HUES48 (cell line): ENCODE measurements at regions not wholly inside any gene's neighbourhood (a gene's known extent, or its start where the extent isn't known, plus 50 kb on each side); places are given as distances from the start of the nearest gene placed in this dataset.
"Not testable (repeated sequence)": the region's sequence is repeated elsewhere in the genome, so short reads cannot be mapped to it uniquely, and the experiment has no call there.

ENCODE experiments used
- H3K27ac ChIP-seq: one replicate; pipeline ENCODE4 v1.7.0; 2013; ENCODE audit warnings: low read depth, low read length, inconsistent platforms
- H3K27me3 ChIP-seq: 2 replicates; pipeline ENCODE4 v1.6.1; 2013; ENCODE audit warnings: mild to moderate bottlenecking, low read length; ENCODE audit not compliant: control insufficient read depth, insufficient read depth
- H3K36me3 ChIP-seq: 2 replicates; pipeline ENCODE4 v1.6.1; 2013; ENCODE audit warnings: low read length; ENCODE audit not compliant: control insufficient read depth, insufficient read depth
- H3K4me1 ChIP-seq: 2 replicates; pipeline ENCODE4 v1.6.1; 2013; ENCODE audit warnings: mild to moderate bottlenecking, low read length; ENCODE audit not compliant: control insufficient read depth, insufficient read depth
- H3K4me3 ChIP-seq: 2 replicates; pipeline ENCODE4 v1.5.1; 2013; ENCODE audit warnings: mild to moderate bottlenecking, low read depth, low read length
- H3K9ac ChIP-seq: 2 replicates; pipeline ENCODE4 v1.6.1; 2013; ENCODE audit warnings: mild to moderate bottlenecking, low read depth, low read length, moderate library complexity
- H3K9me3 ChIP-seq: 2 replicates; pipeline ENCODE4 v1.6.1; 2013; ENCODE audit warnings: low read length; ENCODE audit not compliant: control insufficient read depth, insufficient read depth

DNA sequence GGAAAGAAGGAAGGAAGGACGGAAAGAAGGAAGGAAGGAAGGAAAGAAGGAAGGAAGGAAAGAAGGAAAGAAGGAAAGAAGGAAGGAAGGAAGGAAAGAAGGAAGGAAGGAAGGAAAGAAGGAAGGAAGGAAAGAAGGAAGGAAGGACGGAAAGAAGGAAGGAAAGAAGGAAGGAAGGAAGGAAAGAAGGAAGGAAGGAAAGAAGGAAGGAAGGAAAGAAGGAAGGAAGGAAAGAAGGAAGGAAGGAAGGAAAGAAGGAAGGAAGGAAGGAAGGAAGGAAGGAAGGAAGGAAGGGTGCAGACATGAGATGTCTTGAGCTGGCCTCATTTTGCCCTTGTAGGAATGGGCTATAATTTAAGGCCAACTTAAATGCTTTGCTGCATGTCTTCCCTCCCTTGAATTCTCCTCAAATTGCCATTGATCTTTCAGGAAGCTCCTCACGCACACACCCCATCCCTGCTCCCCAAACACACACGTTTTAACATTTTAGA is 172.1 kb upstream of the NOX3 start:
- not testable (repeated sequence) for H3K9me3 ChIP-seq, H3K4me3 ChIP-seq, H3K9ac ChIP-seq, H3K27ac ChIP-seq, H3K27me3 ChIP-seq, H3K36me3 ChIP-seq
- H3K4me1 ChIP-seq, result peaks cover 17% of the 10 kb centered on the region

DNA sequence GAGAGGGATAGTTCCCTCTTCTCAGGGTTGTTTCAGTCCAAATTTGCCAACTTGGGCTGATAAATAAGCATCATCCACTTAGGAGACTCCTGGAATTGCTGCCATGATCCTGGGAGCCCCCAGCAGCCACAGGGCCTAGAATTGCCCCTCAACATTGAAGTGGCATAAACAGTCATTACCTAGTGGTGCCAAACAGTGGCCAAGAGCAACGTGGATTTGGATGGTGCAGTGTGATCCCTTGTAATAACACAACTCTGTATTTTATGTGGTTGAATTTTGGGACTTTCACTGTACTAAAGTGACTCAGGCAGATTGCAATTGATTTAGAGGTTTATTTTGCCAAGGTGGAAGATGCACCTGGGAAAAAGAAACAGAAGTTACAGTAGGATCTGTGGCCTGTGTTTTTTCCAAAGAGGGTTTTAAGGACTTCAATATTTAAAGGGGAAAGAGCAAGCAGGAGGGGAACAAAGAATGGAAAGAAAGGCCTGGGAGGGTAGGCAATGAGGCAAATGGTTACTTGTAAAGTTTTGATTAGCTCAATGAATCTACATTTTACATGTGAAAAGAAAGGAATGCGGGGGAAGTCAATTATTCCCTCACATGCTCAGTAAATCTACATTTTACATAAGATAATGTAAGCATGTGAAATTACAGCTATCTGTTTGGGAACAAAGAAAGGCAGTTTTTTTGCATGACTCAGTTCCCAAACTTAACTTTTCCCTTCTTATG is 168.0 kb upstream of the NOX3 start:
- Histone ChIP-seq H3K9ac (peak overlapping the region; percentile 74), H3K4me3 (peak overlapping the region; percentile 29; the same call in 1 of the 2 replicates), H3K27ac (peak overlapping the region; percentile 95)

DNA sequence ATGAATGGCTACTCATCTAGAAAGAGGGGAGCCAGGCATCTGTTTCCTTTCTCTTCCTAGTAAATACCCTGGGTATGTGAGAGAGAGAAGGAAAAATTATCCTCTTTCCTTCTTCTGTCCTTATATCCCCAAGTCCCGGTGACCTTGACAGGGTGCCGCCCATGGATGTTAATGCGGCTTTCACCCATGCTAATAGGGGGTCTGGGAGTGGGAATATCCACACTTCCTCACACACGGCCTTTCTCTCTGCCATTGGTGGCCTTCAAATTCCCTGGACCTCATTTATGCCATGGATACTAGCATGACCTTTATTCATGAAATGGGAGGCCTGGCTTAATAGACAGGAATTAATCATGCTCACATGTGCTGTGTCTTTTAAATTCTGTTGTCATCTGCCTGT is 159.0 kb upstream of the NOX3 start:
- Histone ChIP-seq H3K27me3 (no peaks in the 10 kb centered on the region), H3K9ac (no peak overlapping the region), H3K36me3 (no peaks in the 10 kb centered on the region), H3K4me1 (no peaks in the 10 kb centered on the region), H3K4me3 (no peak overlapping the region), H3K9me3 (peaks cover 69% of the 10 kb centered on the region), H3K27ac (no peak overlapping the region)

More for the DNA sequence above, 168.0 kb upstream of the NOX3 start:
- Histone ChIP-seq H3K9me3 (no peaks in the 10 kb centered on the region), H3K4me1 (peaks cover 23% of the 10 kb centered on the region), H3K27me3 (no peaks in the 10 kb centered on the region), H3K36me3 (no peaks in the 10 kb centered on the region)

DNA sequence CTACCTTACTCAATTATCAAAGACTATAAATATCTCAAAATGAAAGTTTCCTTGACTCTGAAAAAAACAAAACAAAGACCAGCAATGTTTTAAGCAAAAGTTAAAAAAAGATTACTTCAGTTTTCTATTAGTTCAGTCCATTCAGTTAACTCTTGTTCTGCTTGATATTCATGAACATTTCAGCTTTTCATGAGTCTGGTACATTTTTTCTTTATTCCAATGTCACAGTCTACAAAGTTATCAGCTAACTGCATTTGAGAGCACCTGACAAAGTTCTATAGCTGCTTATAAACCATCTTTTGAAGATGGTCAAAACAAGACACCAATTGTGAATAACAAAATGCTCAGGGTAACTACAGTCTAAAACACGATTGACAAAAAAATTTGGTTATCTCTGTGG is 156.1 kb upstream of the NOX3 start:
- no peak overlapping the region for H3K4me3 ChIP-seq
- H3K9me3 ChIP-seq, result peaks cover 63% of the 10 kb centered on the region
- H3K36me3 ChIP-seq, result no peaks in the 10 kb centered on the region
- H3K27ac ChIP-seq, result no peak overlapping the region
- H3K9ac ChIP-seq, result no peak overlapping the region
- H3K27me3 ChIP-seq, result no peaks in the 10 kb centered on the region
- H3K4me1 ChIP-seq, result no peaks in the 10 kb centered on the region

DNA sequence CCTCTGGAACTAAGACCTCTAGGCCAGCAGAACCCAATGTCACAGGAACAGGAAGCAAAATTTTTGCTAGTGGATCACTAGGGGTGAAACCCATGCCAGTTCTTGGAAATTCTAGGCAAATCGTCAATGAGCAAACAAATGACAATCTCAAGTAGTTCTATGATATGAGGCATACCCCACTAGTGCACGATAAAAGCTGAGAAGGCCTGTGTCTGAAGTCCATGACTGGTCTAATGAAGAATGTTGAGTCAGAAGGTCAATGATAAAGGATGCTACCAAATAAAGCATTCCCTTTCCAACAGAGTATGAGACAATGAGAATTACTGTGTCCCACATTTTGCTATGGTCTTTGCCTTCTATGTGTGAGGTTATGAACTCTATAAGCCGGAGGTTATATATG is 149.4 kb upstream of the NOX3 start:
- Histone ChIP-seq H3K27ac (no peak overlapping the region), H3K27me3 (no peaks in the 10 kb centered on the region), H3K9me3 (peaks cover 4% of the 10 kb centered on the region), H3K4me1 (no peaks in the 10 kb centered on the region), H3K9ac (no peak overlapping the region), H3K4me3 (no peak overlapping the region), H3K36me3 (no peaks in the 10 kb centered on the region)

DNA sequence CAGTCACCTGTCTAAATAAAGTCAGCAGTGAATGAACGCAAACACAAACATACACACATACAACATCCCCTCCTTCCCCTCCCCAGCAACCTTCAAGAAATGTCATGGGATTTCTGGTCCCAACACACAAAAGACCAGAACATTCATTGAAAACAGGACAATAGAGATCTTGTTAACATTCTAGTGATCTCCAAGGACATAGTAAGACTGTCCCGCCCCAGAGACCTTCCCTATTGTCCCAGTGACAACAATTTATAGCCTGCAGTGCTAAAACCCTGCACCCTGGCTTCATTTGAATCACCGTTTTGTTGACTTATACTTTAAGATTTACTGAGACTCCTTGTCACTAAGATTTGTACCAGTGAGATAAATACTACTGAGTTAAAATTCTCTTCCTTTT is 143.9 kb upstream of the NOX3 start:
- Histone ChIP-seq H3K4me3 (no peak overlapping the region), H3K27me3 (no peaks in the 10 kb centered on the region), H3K27ac (peak overlapping the region; percentile 32), H3K9ac (no peak overlapping the region), H3K9me3 (no peaks in the 10 kb centered on the region), H3K36me3 (no peaks in the 10 kb centered on the region), H3K4me1 (peaks cover 6% of the 10 kb centered on the region; the same call in 1 of the 2 replicates)

DNA sequence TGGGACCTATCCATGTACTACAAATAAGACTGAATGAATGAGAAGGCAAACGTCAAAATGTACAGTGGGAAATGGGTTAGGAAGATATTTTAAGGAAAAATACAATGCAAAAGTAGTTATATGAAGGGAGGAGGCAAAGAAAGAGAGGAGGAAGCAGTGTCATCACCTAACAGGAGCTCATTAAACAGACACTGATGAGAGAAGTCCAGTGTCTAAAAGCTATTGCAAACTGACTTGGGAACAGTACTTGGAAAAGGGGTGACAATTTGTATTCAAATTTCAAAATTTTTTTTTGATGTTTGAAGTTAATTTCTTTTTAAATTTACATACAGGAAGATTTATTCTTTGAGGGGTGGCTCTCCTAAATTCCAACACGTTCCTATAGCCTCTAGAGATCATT is 143.5 kb upstream of the NOX3 start:
- Histone ChIP-seq H3K9me3 (no peaks in the 10 kb centered on the region), H3K27ac (peak overlapping the region; percentile 12), H3K4me3 (no peak overlapping the region), H3K9ac (no peak overlapping the region), H3K27me3 (no peaks in the 10 kb centered on the region), H3K36me3 (no peaks in the 10 kb centered on the region), H3K4me1 (peaks cover 6% of the 10 kb centered on the region; the same call in 1 of the 2 replicates)

DNA sequence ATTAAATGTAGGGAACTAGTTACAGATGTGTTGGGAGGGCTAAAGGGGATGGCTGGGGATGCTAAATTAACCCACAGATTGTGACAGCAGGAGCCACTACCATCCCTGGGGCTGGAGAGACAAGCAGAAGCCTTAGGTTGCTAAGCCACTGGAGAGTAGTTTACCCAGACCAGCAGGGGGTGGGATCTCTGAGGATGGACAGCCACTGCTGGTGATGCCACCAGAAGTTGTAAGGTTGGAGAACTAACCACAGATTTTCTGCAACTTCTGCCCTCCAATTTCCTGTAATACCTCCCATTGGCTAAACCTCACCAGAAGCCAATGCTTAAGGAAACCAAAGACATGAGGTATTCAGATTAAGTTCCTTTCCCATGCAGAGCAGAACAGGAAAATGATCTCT is 139.6 kb upstream of the NOX3 start:
- H3K4me1 ChIP-seq, result peaks cover 6% of the 10 kb centered on the region; the same call in 1 of the 2 replicates
- no peak overlapping the region for H3K27ac ChIP-seq
- H3K9ac ChIP-seq, result no peak overlapping the region
- H3K27me3 ChIP-seq, result no peaks in the 10 kb centered on the region
- H3K36me3 ChIP-seq, result no peaks in the 10 kb centered on the region
- H3K4me3 ChIP-seq, result no peak overlapping the region
- H3K9me3 ChIP-seq, result no peaks in the 10 kb centered on the region

DNA sequence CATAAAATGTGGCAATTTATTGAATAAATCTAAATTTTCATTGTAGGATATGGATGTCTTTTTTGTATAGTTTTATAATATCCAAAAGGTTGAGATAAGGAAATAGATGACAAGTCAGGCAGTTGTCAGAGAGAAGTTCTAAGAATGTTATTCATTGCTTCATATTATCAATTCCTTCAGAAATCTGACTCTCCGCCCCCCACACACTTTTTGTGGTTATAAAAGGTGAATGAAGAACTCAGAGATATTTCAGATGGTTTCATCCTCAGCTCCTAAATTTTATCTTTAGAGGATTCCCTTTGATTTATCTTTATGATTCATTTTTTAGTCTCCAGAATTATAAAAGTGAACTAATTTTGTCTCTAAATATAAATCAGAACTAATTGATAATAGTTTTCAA is 136.1 kb upstream of the NOX3 start:
- H3K4me3 ChIP-seq, result no peak overlapping the region
- H3K27me3 ChIP-seq, result no peaks in the 10 kb centered on the region
- H3K4me1 ChIP-seq, result no peaks in the 10 kb centered on the region
- no peak overlapping the region for H3K9ac ChIP-seq
- no peak overlapping the region for H3K27ac ChIP-seq
- no peaks in the 10 kb centered on the region for H3K9me3 ChIP-seq
- no peaks in the 10 kb centered on the region for H3K36me3 ChIP-seq

DNA sequence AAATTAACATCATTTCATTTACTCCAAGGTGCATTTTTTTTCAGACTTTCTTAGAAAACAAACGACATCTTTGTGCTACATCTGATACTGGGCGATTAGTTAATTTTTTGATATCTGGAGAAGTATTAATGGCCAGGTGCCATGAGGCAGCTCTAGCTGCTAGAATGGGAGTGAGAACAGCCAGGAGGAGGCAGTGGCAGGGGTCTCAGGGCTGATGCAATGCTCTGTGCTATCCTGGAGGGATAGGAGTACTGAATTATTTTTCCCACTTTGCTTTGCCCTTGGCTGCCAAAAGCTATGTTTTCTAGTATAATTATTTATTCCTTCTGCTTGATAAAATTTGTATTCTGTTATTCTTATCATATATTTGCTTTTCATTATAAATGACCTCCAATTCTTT is 133.6 kb upstream of the NOX3 start:
- H3K9me3 ChIP-seq, result no peaks in the 10 kb centered on the region
- no peak overlapping the region for H3K9ac ChIP-seq
- no peak overlapping the region for H3K27ac ChIP-seq
- H3K4me1 ChIP-seq, result peaks cover 7% of the 10 kb centered on the region
- H3K36me3 ChIP-seq, result no peaks in the 10 kb centered on the region
- no peak overlapping the region for H3K4me3 ChIP-seq
- no peaks in the 10 kb centered on the region for H3K27me3 ChIP-seq

DNA sequence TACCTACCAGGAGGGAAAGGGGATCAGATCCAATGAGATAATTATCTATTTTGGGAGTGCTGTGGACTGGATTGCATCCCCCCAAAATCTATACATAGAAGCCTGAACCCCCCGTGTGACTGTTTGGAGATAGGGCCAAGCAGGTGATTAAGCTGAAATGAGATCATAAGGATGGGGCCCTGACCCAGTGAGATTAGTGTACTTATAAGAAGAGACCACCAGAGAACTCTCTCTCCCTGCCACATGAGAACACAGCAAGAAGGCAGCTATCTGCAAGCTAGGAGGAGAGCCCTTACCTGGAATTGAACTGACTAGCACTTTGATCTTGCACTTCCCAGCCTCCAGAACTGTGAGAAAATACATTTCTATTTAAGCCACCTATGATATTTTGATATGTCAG is 132.2 kb upstream of the NOX3 start:
- Histone ChIP-seq H3K27me3 (no peaks in the 10 kb centered on the region), H3K36me3 (no peaks in the 10 kb centered on the region), H3K27ac (no peak overlapping the region), H3K4me3 (no peak overlapping the region), H3K9me3 (no peaks in the 10 kb centered on the region), H3K9ac (no peak overlapping the region), H3K4me1 (peaks cover 7% of the 10 kb centered on the region)
